HCT116 (cell line): ENCODE measurements at regions not wholly inside any gene's neighbourhood (a gene's known extent, or its start where the extent isn't known, plus 50 kb on each side); places are given as distances from the start of the nearest gene placed in this dataset.

Source experiments
- ATAC-seq: fragments of 200-7000 bp; cut with Tn5 transposase; 2 replicates; pipeline ENCODE4 v1.9.1; 2020; ENCODE audit warnings: mild to moderate bottlenecking, moderate library complexity
- BruUV-seq: library from RNA; stranded (reverse); fragments of 400-500 nt; replicated peaks from 2 replicates; lab custom pipeline; 2021; lab: Mats Ljungman, UMichigan
- CTCF ChIA-PET: fragments of 300-600 bp; sonication (Branson Sonifier 250); formaldehyde crosslinking; loops from one replicate; lab custom pipeline; 2021; ENCODE audit warnings: antibody characterized with exemption; lab: Charles Lee
- POLR2A ChIA-PET: fragments of 300-600, 350-600 bp; sonication (Branson Sonifier 250); formaldehyde crosslinking; loops from one replicate; lab custom pipeline; 2021; ENCODE audit warnings: antibody characterized with exemption; lab: Charles Lee
- RAD21 ChIA-PET, 2 experiments: fragments of 300-600 bp; sonication (Branson Sonifier 250); formaldehyde crosslinking; loops; one replicate each; lab custom pipeline; 2023; ENCODE audit warnings: low total read pairs in 2 of 2; ENCODE audit not compliant: uncharacterized antibody in 2 of 2, unreplicated experiment in 2 of 2, low non-redundant PET in 1 of 2; lab: Charles Lee
- DNase-seq: peaks from one replicate; pipeline ENCODE4 v3.0.0-alpha.2; 2010; ENCODE audit warnings: low read depth, low spot score
- H2AFZ ChIP-seq: fragments of 200-600 bp; shearing (Covaris generic), sonication (generic); 2 replicates; pipeline ENCODE4 v1.6.1; 2017; ENCODE audit warnings: low read depth, mixed run types, mixed read lengths, antibody characterized with exemption, low read length; ENCODE audit not compliant: poor library complexity, severe bottlenecking
- H3K27ac ChIP-seq: 2 replicates; pipeline ENCODE4 v1.5.1; 2012; ENCODE audit warnings: low read depth, low read length
- H3K27me3 ChIP-seq: fragments of 200-600 bp; sonication (generic); 2 replicates; pipeline ENCODE4 v1.6.1; 2016; ENCODE audit warnings: mixed run types, low read length, mixed read lengths; ENCODE audit not compliant: insufficient read depth
- H3K36me3 ChIP-seq, 2 experiments: fragments of 200-500 bp in 1 of 2; fragments of 200-600 bp in 1 of 2; sonication (Bioruptor generic) in 1 of 2; sonication (generic) in 1 of 2; 2 replicates each; pipeline versions ENCODE4 v1.5.1 to v1.6.1; 2014 to 2016; ENCODE audit warnings: low read length in 2 of 2, inconsistent platforms in 1 of 2, mixed read lengths in 1 of 2, mixed run types in 1 of 2; ENCODE audit not compliant: insufficient read depth in 2 of 2, control insufficient read depth in 1 of 2
- H3K4me1 ChIP-seq, 2 experiments: fragments of 200-600 bp in 1 of 2; sonication (generic) in 1 of 2; 2 replicates each; pipeline versions ENCODE4 v1.5.1 to v1.6.1; 2012 to 2017; ENCODE audit warnings: low read length in 2 of 2, inconsistent platforms in 1 of 2, mild to moderate bottlenecking in 1 of 2, mixed read lengths in 1 of 2, mixed run types in 1 of 2, moderate library complexity in 1 of 2; ENCODE audit not compliant: insufficient read depth in 2 of 2, control insufficient read depth in 1 of 2
- H3K4me2 ChIP-seq: fragments of 200-600 bp; sonication (generic); 2 replicates; pipeline ENCODE4 v1.6.1; 2017; ENCODE audit warnings: mixed run types, low read length, mixed read lengths
- H3K4me3 ChIP-seq, 2 experiments: fragments of 200-600 bp in 1 of 2; sonication (generic) in 1 of 2; replicated peaks in 1 of 2; 2 replicates each; pipeline ENCODE4 v1.5.1; 2011 to 2016; ENCODE audit warnings: low read length in 2 of 2, control low read depth in 1 of 2, low read depth in 1 of 2, mild to moderate bottlenecking in 1 of 2, mixed read lengths in 1 of 2, mixed run types in 1 of 2
- H3K79me2 ChIP-seq: fragments of 200-600 bp; sonication (generic); 2 replicates; pipeline ENCODE4 v1.6.1; 2017; ENCODE audit warnings: mild to moderate bottlenecking, mixed run types, low read length, moderate library complexity, mixed read lengths; ENCODE audit not compliant: insufficient read depth
- H3K9ac ChIP-seq: fragments of 200-600 bp; sonication (generic); 2 replicates; pipeline ENCODE4 v1.6.1; 2016; ENCODE audit warnings: low read length, mixed read lengths
- H3K9me2 ChIP-seq: fragments of 200-600 bp; sonication (generic), shearing (Covaris generic); 2 replicates; pipeline ENCODE4 v1.6.1; 2017; ENCODE audit warnings: mixed run types, mild to moderate bottlenecking, moderate library complexity; ENCODE audit not compliant: insufficient read depth
- H3K9me3 ChIP-seq, 2 experiments: fragments of 200-500 bp in 1 of 2; fragments of 200-600 bp in 1 of 2; sonication (Bioruptor generic) in 1 of 2; sonication (generic) in 1 of 2; 2 replicates each; pipeline ENCODE4 v1.6.1; 2014 to 2017; ENCODE audit warnings: low read length in 2 of 2, mixed read lengths in 2 of 2, inconsistent platforms in 1 of 2, low read depth in 1 of 2, mild to moderate bottlenecking in 1 of 2, mixed run types in 1 of 2, moderate library complexity in 1 of 2; ENCODE audit not compliant: control insufficient read depth in 1 of 2, insufficient read depth in 1 of 2
- H4K20me1 ChIP-seq: fragments of 200-600 bp; sonication (generic), shearing (Covaris generic); 2 replicates; pipeline ENCODE4 v1.6.1; 2017; ENCODE audit warnings: mixed run types, mild to moderate bottlenecking, moderate library complexity; ENCODE audit not compliant: insufficient read depth
- CEBPB ChIP-seq: IDR thresholded peaks from 2 replicates; pipeline ENCODE4 v1.6.1; 2012; ENCODE audit warnings: low read depth
- EZH2 ChIP-seq: fragments of 200-600 bp; sonication (generic); IDR thresholded peaks from 2 replicates; pipeline ENCODE4 v1.6.1; 2017; ENCODE audit warnings: antibody characterized with exemption, mixed run types
- EZH2phosphoT487 ChIP-seq: fragments of 200-600 bp; IDR thresholded peaks from 2 replicates; pipeline ENCODE4 v1.6.1; 2018; ENCODE audit warnings: antibody characterized with exemption, borderline replicate concordance
- JUND ChIP-seq: IDR thresholded peaks from 2 replicates; pipeline ENCODE4 v1.6.1; 2012
- POLR2A ChIP-seq: IDR thresholded peaks from 2 replicates; pipeline ENCODE4 v1.7.0; 2011; ENCODE audit warnings: borderline replicate concordance; ENCODE audit not compliant: insufficient read depth, insufficient read length; ENCODE audit errors: extremely low read depth
- POLR2AphosphoS5 ChIP-seq: IDR thresholded peaks from 2 replicates; pipeline ENCODE4 v1.6.1; 2011; ENCODE audit warnings: mild to moderate bottlenecking, low read depth, low read length, moderate library complexity
- RAD21 ChIP-seq: IDR thresholded peaks from 2 replicates; pipeline ENCODE4 v1.6.1; 2012; ENCODE audit warnings: low read depth, mild to moderate bottlenecking
- SIN3A ChIP-seq: IDR thresholded peaks from 2 replicates; pipeline ENCODE4 v1.6.1; 2012; ENCODE audit warnings: low read depth
- SRF ChIP-seq: IDR thresholded peaks from 2 replicates; pipeline ENCODE4 v1.6.1; 2012; ENCODE audit warnings: low read depth
- TCF7L2 ChIP-seq: IDR thresholded peaks from 2 replicates; pipeline ENCODE4 v1.7.0; 2011; ENCODE audit warnings: borderline replicate concordance, inconsistent platforms; ENCODE audit not compliant: insufficient read depth, insufficient read length; ENCODE audit errors: extremely low read depth
- YY1 ChIP-seq: IDR thresholded peaks from 2 replicates; pipeline ENCODE4 v1.6.1; 2011; ENCODE audit warnings: low read length, low read depth, moderate library complexity, mild to moderate bottlenecking; ENCODE audit not compliant: insufficient replicate concordance; ENCODE audit errors: extremely low read depth
- ZNF274 ChIP-seq: fragments of 200-500 bp; sonication (Bioruptor generic); IDR thresholded peaks from 2 replicates; pipeline ENCODE4 v1.6.1; 2014; ENCODE audit warnings: mild to moderate bottlenecking, low read depth, low read length, inconsistent platforms
- intact Hi-C: fragments of 100-400 bp; cut with micrococcal nuclease; formaldehyde crosslinking; loops from 2 replicates; pipeline ENCODE4 v1.10.0; 2022
- TF ChIP-seq, protein P1 (sequence below): IDR thresholded peaks from 2 replicates; pipeline ENCODE4 v1.6.1; 2012
- TF ChIP-seq, protein P2 (sequence below): IDR thresholded peaks from 2 replicates; pipeline ENCODE4 v1.6.1; 2012
- TF ChIP-seq, protein P3 (sequence below): IDR thresholded peaks from 2 replicates; pipeline ENCODE4 v1.6.1; 2011; ENCODE audit warnings: mild to moderate bottlenecking, low read length, moderate library complexity; ENCODE audit not compliant: insufficient replicate concordance; ENCODE audit errors: extremely low read depth

DNA sequence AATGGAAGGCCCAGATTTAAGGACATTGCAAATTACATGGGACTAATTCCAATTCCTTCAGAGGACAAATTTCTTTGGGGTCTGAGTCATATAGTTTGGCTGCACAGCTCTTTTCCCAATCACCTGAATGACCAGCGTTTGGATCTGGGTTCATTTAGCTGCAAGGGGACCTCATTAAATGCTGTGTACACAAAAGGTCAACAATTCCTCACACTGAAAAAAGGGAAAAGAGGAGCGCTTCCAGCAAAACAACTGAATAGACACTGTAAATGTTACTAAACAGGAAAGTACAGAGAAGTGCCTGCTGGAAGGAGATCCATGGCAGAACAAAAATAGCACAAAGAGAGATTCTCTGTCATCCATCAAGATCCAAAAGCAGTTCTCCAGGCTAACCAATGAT, 356.0 kb upstream of the LMCD1 start:
- ChIA-PET RAD21 (no interaction called here), POLR2A (no interaction called here), CTCF (no interaction called here)
- Histone ChIP-seq H4K20me1 (no peaks in the 10 kb centered on the region), H3K4me3 (no peak overlapping the region), H3K36me3 (no peaks in the 10 kb centered on the region), H2AFZ (no peak overlapping the region), H3K9ac (no peak overlapping the region), H3K4me2 (no peak overlapping the region), H3K4me1 (no peaks in the 10 kb centered on the region), H3K27me3 (peaks cover 4% of the 10 kb centered on the region; the same call in 1 of the 2 replicates), H3K27ac (no peak overlapping the region), H3K79me2 (no peaks in the 10 kb centered on the region), H3K9me2 (no peaks in the 10 kb centered on the region), H3K9me3 (no peaks in the 10 kb centered on the region)
- intact Hi-C loops: no loop called here
- TF ChIP-seq ZNF274 (no peak), RAD21 (no peak), CEBPB (no peak), JUND (no peak), SRF (no peak), POLR2A (no peak), EZH2 (no peak), EZH2phosphoT487 (no peak)
- TF ChIP-seq, protein P1, sequence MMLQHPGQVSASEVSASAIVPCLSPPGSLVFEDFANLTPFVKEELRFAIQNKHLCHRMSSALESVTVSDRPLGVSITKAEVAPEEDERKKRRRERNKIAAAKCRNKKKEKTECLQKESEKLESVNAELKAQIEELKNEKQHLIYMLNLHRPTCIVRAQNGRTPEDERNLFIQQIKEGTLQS: no peak
- ATAC-seq: no peak
- no peak for DNase-seq
- BruUV-seq: no TSS peak

DNA sequence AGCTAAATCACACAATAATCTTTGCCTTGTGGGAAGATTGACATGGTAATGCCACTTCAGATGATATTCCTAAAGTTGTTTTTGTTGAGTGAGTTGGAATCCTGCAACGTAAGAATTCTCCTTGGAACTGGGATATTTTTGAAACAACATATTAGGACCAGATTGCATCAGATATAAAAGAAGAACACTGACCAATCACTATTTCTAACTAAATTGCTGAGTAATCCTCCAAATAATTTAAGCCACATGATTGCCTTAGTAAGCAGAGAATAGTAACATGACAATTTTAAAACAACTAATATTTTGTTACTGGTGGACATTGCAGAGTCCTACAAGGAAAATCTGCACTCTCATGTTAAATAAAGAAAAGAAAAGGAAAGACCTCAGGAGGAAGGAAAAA, 353.9 kb upstream of the LMCD1 start:
- no peaks in the 10 kb centered on the region for H3K9me2 ChIP-seq
- ATAC-seq (no peak), DNase-seq (no peak)
- H3K36me3 ChIP-seq: no peaks in the 10 kb centered on the region
- H3K4me2 ChIP-seq: no peak overlapping the region
- H4K20me1 ChIP-seq: no peaks in the 10 kb centered on the region
- no TSS peak for BruUV-seq
- TF ChIP-seq CEBPB (no peak), YY1 (no peak), TCF7L2 (no peak), SIN3A (no peak), POLR2AphosphoS5 (no peak), SRF (no peak), JUND (no peak), POLR2A (no peak)
- TF ChIP-seq, protein P2, sequence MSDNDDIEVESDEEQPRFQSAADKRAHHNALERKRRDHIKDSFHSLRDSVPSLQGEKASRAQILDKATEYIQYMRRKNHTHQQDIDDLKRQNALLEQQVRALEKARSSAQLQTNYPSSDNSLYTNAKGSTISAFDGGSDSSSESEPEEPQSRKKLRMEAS: no peak
- TF ChIP-seq, protein P3, sequence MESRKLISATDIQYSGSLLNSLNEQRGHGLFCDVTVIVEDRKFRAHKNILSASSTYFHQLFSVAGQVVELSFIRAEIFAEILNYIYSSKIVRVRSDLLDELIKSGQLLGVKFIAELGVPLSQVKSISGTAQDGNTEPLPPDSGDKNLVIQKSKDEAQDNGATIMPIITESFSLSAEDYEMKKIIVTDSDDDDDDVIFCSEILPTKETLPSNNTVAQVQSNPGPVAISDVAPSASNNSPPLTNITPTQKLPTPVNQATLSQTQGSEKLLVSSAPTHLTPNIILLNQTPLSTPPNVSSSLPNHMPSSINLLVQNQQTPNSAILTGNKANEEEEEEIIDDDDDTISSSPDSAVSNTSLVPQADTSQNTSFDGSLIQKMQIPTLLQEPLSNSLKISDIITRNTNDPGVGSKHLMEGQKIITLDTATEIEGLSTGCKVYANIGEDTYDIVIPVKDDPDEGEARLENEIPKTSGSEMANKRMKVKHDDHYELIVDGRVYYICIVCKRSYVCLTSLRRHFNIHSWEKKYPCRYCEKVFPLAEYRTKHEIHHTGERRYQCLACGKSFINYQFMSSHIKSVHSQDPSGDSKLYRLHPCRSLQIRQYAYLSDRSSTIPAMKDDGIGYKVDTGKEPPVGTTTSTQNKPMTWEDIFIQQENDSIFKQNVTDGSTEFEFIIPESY: no peak
- no peak overlapping the region for H2AFZ ChIP-seq
- ChIA-PET RAD21 (no interaction called here), POLR2A (no interaction called here), CTCF (no interaction called here)
- no peak overlapping the region for H3K4me3 ChIP-seq
- H3K4me1 ChIP-seq: no peaks in the 10 kb centered on the region
- peaks cover 4% of the 10 kb centered on the region; the same call in 1 of the 2 replicates for H3K27me3 ChIP-seq
- intact Hi-C loops: no loop called here
- H3K9me3 ChIP-seq: no peaks in the 10 kb centered on the region
- H3K79me2 ChIP-seq: no peaks in the 10 kb centered on the region
- H3K27ac ChIP-seq: no peak overlapping the region
- no peak overlapping the region for H3K9ac ChIP-seq
